ENCODE measurements at regions not wholly inside any gene's neighbourhood (a gene's known extent, or its start where the extent isn't known, plus 50 kb on each side); places are given as distances from the start of the nearest gene placed in this dataset.

DNA sequence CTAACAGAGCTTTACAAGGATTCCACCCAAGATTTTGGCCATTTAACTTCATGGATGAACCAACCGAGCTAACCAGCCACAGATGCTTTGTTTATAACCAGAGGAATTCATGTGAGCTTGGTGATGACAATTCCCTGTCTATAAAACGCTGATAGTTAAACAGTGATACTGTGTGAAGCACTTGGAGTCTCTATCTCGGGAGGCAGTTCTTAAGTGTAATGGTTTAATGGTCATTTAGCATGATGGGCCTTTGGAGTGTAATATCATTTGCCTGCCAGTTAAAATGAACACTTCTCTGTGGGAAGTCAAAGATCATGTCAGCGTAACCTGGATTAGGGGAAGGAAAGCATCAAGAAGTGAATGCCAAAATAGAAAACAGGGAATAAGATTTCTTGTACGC is 368.6 kb upstream of the THRB start:
- no peak overlapping the region for H3K27ac Mint-ChIP-seq (ENCODE audit: unreplicated experiment)
- CTCF ChIA-PET = interaction anchor here (0.6 kb wide), 1 partner anchor 213 kb away, joined by 4 read pairs; no protein-coding TSS in a partner anchor
- no peaks in the 10 kb centered on the region for H3K9me3 Mint-ChIP-seq (ENCODE audit: low read depth, unreplicated experiment)
- H3K4me3 Mint-ChIP-seq (ENCODE audit: low read depth, unreplicated experiment) = no peak overlapping the region
- no peaks in the 10 kb centered on the region for H3K36me3 Mint-ChIP-seq (ENCODE audit: insufficient read depth, unreplicated experiment)
- intact Hi-C loops (cut with micrococcal nuclease; ENCODE audit: unreplicated experiment) = no loop called here
- BruUV-seq (replicated peaks) = no TSS peak
- TF ChIP-seq, protein P1, sequence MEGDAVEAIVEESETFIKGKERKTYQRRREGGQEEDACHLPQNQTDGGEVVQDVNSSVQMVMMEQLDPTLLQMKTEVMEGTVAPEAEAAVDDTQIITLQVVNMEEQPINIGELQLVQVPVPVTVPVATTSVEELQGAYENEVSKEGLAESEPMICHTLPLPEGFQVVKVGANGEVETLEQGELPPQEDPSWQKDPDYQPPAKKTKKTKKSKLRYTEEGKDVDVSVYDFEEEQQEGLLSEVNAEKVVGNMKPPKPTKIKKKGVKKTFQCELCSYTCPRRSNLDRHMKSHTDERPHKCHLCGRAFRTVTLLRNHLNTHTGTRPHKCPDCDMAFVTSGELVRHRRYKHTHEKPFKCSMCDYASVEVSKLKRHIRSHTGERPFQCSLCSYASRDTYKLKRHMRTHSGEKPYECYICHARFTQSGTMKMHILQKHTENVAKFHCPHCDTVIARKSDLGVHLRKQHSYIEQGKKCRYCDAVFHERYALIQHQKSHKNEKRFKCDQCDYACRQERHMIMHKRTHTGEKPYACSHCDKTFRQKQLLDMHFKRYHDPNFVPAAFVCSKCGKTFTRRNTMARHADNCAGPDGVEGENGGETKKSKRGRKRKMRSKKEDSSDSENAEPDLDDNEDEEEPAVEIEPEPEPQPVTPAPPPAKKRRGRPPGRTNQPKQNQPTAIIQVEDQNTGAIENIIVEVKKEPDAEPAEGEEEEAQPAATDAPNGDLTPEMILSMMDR (IDR thresholded peaks at IDR 0.05; ENCODE audit: unreplicated experiment) = no peak
- H3K27me3 Mint-ChIP-seq (ENCODE audit: unreplicated experiment) = no peaks in the 10 kb centered on the region
- no peaks in the 10 kb centered on the region for H3K4me1 Mint-ChIP-seq (ENCODE audit: low read depth, unreplicated experiment)
- no peak for DNase-seq

DNA sequence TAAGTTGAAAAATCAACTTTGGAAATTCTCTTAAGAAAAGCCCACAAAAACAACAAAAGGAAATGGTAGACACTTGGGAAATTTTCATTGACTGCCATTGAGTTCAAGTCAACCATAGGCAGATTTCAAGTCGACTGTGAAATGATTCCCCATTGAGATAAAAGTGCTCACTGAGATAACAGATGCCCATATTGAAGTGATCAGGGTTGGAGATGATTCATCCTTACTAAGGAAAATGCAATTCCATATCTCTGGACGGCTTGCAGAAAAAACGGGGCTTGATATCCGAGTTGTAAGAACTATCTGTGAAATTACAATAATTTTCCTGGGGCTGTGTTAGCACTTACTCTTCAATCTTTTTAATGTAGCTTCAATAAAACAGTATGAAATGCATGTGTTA is 373.1 kb upstream of the THRB start:
- Mint-ChIP-seq H3K9me3 (ENCODE audit: low read depth, unreplicated experiment) (no peaks in the 10 kb centered on the region), H3K27me3 (ENCODE audit: unreplicated experiment) (no peaks in the 10 kb centered on the region), H3K4me3 (ENCODE audit: low read depth, unreplicated experiment) (no peak overlapping the region), H3K27ac (ENCODE audit: unreplicated experiment) (no peak overlapping the region), H3K36me3 (ENCODE audit: insufficient read depth, unreplicated experiment) (no peaks in the 10 kb centered on the region), H3K4me1 (ENCODE audit: low read depth, unreplicated experiment) (no peaks in the 10 kb centered on the region)
- CTCF ChIA-PET = no interaction called here
- intact Hi-C loops (cut with micrococcal nuclease; ENCODE audit: unreplicated experiment) = no loop called here
- BruUV-seq (replicated peaks) = no TSS peak
- TF ChIP-seq, protein P1 (IDR thresholded peaks at IDR 0.05; ENCODE audit: unreplicated experiment) = no peak
- no peak for DNase-seq

DNA sequence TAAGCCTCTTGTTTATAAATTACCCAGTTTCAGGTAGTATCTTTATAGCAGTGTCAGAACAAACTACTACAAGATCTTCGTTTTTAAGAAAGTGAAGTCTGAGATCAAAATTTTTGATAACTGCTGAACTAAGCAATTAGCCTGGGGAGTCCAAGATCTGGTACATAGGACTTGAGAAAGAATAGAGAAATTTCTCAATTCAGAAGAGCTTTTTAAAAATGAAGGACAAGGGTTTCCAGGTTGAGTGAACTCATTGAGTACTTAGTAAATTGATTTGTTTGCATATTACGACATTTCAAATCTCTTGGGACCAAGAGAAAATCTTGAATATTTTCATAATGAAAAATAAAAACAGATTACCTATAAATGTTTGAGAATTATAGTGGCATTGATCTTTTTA is 386.6 kb upstream of the THRB start:
- no peak overlapping the region for H3K27ac Mint-ChIP-seq (ENCODE audit: unreplicated experiment)
- TF ChIP-seq, protein P1 (IDR thresholded peaks at IDR 0.05; ENCODE audit: unreplicated experiment) = no peak
- H3K4me3 Mint-ChIP-seq (ENCODE audit: low read depth, unreplicated experiment) = no peak overlapping the region
- no peaks in the 10 kb centered on the region for H3K36me3 Mint-ChIP-seq (ENCODE audit: insufficient read depth, unreplicated experiment)
- intact Hi-C loops (cut with micrococcal nuclease; ENCODE audit: unreplicated experiment) = no loop called here
- no peaks in the 10 kb centered on the region for H3K9me3 Mint-ChIP-seq (ENCODE audit: low read depth, unreplicated experiment)
- H3K27me3 Mint-ChIP-seq (ENCODE audit: unreplicated experiment) = no peaks in the 10 kb centered on the region
- no TSS peak for BruUV-seq (replicated peaks)
- CTCF ChIA-PET = no interaction called here
- no peak for DNase-seq
- no peaks in the 10 kb centered on the region for H3K4me1 Mint-ChIP-seq (ENCODE audit: low read depth, unreplicated experiment)

DNA sequence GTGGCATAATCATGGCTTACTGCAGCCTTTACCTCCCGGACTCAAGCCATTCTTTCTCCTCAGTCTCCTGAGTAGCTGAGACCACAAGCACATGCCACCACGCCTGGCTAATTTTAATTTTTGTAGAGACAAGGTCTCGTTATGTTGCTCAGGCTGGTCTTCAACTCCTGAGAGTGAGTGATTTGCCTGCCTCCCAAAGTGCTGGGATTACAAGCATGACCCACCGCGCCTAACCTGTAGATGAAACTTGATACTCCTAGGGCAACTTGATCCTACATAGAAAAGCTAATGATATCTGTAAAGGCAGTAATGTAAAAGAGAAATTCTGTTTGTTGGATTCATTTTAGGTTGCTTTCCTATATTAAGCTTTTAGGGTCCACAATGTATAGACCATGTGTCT is 391.9 kb upstream of the THRB start:
- no peaks in the 10 kb centered on the region for H3K4me1 Mint-ChIP-seq (ENCODE audit: low read depth, unreplicated experiment)
- H3K4me3 Mint-ChIP-seq (ENCODE audit: low read depth, unreplicated experiment) = no peak overlapping the region
- intact Hi-C loops (cut with micrococcal nuclease; ENCODE audit: unreplicated experiment) = no loop called here
- H3K36me3 Mint-ChIP-seq (ENCODE audit: insufficient read depth, unreplicated experiment) = no peaks in the 10 kb centered on the region
- H3K27ac Mint-ChIP-seq (ENCODE audit: unreplicated experiment) = no peak overlapping the region
- no peaks in the 10 kb centered on the region for H3K27me3 Mint-ChIP-seq (ENCODE audit: unreplicated experiment)
- DNase-seq = no peak
- CTCF ChIA-PET = interaction anchor here (0.6 kb wide), 1 partner anchor 423 kb away, joined by 4 read pairs; no protein-coding TSS in a partner anchor
- TF ChIP-seq, protein P1 (IDR thresholded peaks at IDR 0.05; ENCODE audit: unreplicated experiment) = no peak
- BruUV-seq (replicated peaks) = no TSS peak
- H3K9me3 Mint-ChIP-seq (ENCODE audit: low read depth, unreplicated experiment) = no peaks in the 10 kb centered on the region

Measured in Calu3 (cell line).